Smooth muscle cell (in vitro differentiated cells): ENCODE measurements at regions not wholly inside any gene's neighbourhood (a gene's known extent, or its start where the extent isn't known, plus 50 kb on each side); places are given as distances from the start of the nearest gene placed in this dataset. TPM values are rescaled to one million over a fixed set of nuclear protein-coding genes. Genes with fewer than 3 reads are reported as not detected.

ENCODE experiments used
- DNase-seq: peaks from one replicate; lab custom pipeline; 2025; ENCODE audit not compliant: unreplicated experiment; lab: John Stamatoyannopoulos, UW
- H2AFZ ChIP-seq: fragments of 200-600 bp; sonication (generic); 2 replicates; pipeline ENCODE4 v1.6.0; 2016; ENCODE audit warnings: antibody characterized with exemption, low read depth, mild to moderate bottlenecking
- H3F3A ChIP-seq: fragments of 200-600 bp; sonication (generic); 2 replicates; pipeline ENCODE4 v1.6.0; 2017; ENCODE audit warnings: antibody characterized with exemption, low read depth
- H3K27ac ChIP-seq: fragments of 200-600 bp; sonication (generic); 2 replicates; pipeline ENCODE4 v1.5.1; 2016; ENCODE audit warnings: low read depth, mild to moderate bottlenecking
- H3K27me3 ChIP-seq: fragments of 200-600 bp; sonication (generic); 2 replicates; pipeline ENCODE4 v1.6.1; 2016; ENCODE audit warnings: low read depth, mild to moderate bottlenecking
- H3K36me3 ChIP-seq: fragments of 200-600 bp; sonication (generic); 2 replicates; pipeline ENCODE4 v1.5.1; 2016; ENCODE audit warnings: low read depth
- H3K4me1 ChIP-seq: fragments of 200-600 bp; sonication (generic); 2 replicates; pipeline ENCODE4 v1.5.1; 2016; ENCODE audit warnings: low read depth
- H3K4me2 ChIP-seq: fragments of 200-600 bp; sonication (generic); 2 replicates; pipeline ENCODE4 v1.6.0; 2016; ENCODE audit warnings: mild to moderate bottlenecking
- H3K4me3 ChIP-seq: fragments of 200-600 bp; sonication (generic); 2 replicates; pipeline ENCODE4 v1.5.1; 2016; ENCODE audit warnings: mild to moderate bottlenecking
- H3K79me2 ChIP-seq: fragments of 200-600 bp; sonication (generic); 2 replicates; pipeline ENCODE4 v1.6.0; 2016; ENCODE audit warnings: low read depth, mild to moderate bottlenecking
- H3K9ac ChIP-seq: fragments of 200-600 bp; sonication (generic); 2 replicates; pipeline ENCODE4 v1.6.0; 2016; ENCODE audit warnings: low read depth
- H3K9me3 ChIP-seq: fragments of 200-600 bp; sonication (generic); replicated peaks from 2 replicates; pipeline ENCODE4 v1.5.1; 2016; ENCODE audit warnings: low read depth
- H4K20me1 ChIP-seq: fragments of 200-600 bp; sonication (generic); 2 replicates; pipeline ENCODE4 v1.6.0; 2016; ENCODE audit warnings: low read depth
- WGBS: methylation state at CpG from one replicate; pipeline ENCODE4 v1.1.7; 2016; ENCODE audit warnings: low lambda C conversion rate; 5-methylcytosine and 5-hydroxymethylcytosine counted together
- small RNA-seq: library from RNA; depleted of rRNA; stranded (forward); fragments of <200 nt; gene quantifications from one replicate; pipeline ENCODE3, GENCODE V24; 2014
- TF ChIP-seq, protein P1 (sequence below): fragments of 200-600 bp; sonication (generic); IDR thresholded peaks from 2 replicates; pipeline ENCODE4 v1.5.1; 2017; ENCODE audit warnings: borderline replicate concordance, mild to moderate bottlenecking, antibody characterized with exemption; ENCODE audit not compliant: insufficient read depth, poor library complexity, severe bottlenecking

DNA sequence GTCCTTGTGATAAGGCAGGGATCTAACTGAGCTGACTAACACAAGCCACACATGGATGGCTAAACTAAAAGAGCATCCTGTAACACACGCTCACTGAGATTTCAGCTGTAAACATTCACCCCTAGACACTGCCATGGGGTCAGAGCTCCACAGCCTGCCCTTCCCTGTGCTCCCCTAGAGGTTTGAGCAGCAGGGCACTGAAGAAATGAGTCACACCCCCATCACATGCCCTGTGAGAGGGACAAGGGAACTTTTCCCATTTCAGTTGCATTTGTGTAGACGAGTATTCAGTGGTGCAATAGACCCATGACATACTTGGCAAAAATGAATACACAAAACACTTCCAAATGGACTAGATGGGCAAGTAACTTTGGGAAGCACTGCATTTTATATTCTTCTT is 402.4 kb upstream of the LRRTM1 start:
- Histone ChIP-seq H3K9ac (no peak overlapping the region), H3K4me3 (no peak overlapping the region), H3K9me3 (no peaks in the 10 kb centered on the region), H3K36me3 (no peaks in the 10 kb centered on the region), H2AFZ (no peak overlapping the region), H3K27ac (no peak overlapping the region), H3K4me1 (no peaks in the 10 kb centered on the region), H3K4me2 (no peak overlapping the region), H3K79me2 (no peaks in the 10 kb centered on the region), H3K27me3 (no peaks in the 10 kb centered on the region), H4K20me1 (no peaks in the 10 kb centered on the region), H3F3A (no peaks in the 10 kb centered on the region)
- WGBS, result 74% methylated on average over 2 of the region's 2 CpGs
- DNase-seq, result no peak
- TF ChIP-seq, protein P1, sequence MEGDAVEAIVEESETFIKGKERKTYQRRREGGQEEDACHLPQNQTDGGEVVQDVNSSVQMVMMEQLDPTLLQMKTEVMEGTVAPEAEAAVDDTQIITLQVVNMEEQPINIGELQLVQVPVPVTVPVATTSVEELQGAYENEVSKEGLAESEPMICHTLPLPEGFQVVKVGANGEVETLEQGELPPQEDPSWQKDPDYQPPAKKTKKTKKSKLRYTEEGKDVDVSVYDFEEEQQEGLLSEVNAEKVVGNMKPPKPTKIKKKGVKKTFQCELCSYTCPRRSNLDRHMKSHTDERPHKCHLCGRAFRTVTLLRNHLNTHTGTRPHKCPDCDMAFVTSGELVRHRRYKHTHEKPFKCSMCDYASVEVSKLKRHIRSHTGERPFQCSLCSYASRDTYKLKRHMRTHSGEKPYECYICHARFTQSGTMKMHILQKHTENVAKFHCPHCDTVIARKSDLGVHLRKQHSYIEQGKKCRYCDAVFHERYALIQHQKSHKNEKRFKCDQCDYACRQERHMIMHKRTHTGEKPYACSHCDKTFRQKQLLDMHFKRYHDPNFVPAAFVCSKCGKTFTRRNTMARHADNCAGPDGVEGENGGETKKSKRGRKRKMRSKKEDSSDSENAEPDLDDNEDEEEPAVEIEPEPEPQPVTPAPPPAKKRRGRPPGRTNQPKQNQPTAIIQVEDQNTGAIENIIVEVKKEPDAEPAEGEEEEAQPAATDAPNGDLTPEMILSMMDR, result no peak

DNA sequence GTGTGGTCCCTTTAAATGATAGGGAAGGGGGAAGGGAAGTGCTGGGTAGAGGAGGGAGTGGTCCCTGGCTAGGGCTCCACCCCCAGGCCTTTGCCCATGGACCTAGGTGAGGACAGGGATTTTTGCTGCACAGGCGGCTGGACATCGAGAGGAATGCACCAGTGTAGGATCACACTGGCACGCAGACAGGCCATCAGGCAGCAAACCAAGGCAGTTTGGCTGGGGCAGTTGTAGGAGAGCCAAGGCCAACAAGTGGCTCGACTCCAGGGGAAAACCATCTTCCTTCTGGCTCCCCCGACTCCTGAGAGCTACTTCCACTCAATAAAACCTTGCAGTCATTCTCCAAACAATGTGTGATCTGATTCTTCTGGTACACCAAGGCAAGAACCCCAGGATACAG is 402.0 kb upstream of the LRRTM1 start:
- WGBS, result 93% methylated on average over 5 of the region's 5 CpGs
- Histone ChIP-seq H3K9ac (no peak overlapping the region), H2AFZ (no peak overlapping the region), H4K20me1 (no peaks in the 10 kb centered on the region), H3K4me3 (no peak overlapping the region), H3K4me2 (no peak overlapping the region), H3K27me3 (no peaks in the 10 kb centered on the region), H3F3A (no peaks in the 10 kb centered on the region), H3K36me3 (no peaks in the 10 kb centered on the region), H3K4me1 (no peaks in the 10 kb centered on the region), H3K79me2 (no peaks in the 10 kb centered on the region), H3K9me3 (no peaks in the 10 kb centered on the region), H3K27ac (no peak overlapping the region)
- DNase-seq, result no peak
- TF ChIP-seq, protein P1, result no peak

DNA sequence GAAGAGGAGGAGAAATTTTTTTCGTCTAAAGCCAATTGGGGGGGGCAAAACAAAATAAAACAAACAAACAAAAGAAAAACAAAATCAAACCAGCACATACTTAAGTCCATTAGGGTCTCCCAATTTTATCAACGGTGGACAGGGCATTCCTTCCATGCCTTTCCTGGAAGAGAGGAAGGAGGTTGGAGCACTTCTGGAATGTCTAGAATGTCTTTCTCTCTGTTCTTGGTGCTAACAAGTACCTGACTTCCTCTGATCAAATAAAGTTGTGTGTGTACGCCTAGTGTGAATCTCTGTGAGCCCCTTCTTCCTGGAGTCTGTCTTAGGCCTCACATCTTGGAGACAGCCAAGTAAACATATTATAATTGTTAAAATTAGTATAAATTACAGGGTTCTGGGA is 399.0 kb upstream of the LRRTM1 start:
- 43% methylated on average over 3 of the region's 3 CpGs for whole genome bisulfite sequencing
- H3K79me2 ChIP-seq, result no peaks in the 10 kb centered on the region
- TF ChIP-seq, protein P1, result no peak
- no peaks in the 10 kb centered on the region for H3K36me3 ChIP-seq
- H3K27ac ChIP-seq, result no peak overlapping the region
- H3K4me1 ChIP-seq, result no peaks in the 10 kb centered on the region
- no peak overlapping the region for H3K9ac ChIP-seq
- DNase-seq, result no peak
- H3K4me3 ChIP-seq, result no peak overlapping the region
- H2AFZ ChIP-seq, result no peak overlapping the region
- no peak overlapping the region for H3K4me2 ChIP-seq
- H3F3A ChIP-seq, result no peaks in the 10 kb centered on the region
- H4K20me1 ChIP-seq, result no peaks in the 10 kb centered on the region
- H3K27me3 ChIP-seq, result peaks cover 6% of the 10 kb centered on the region
- no peaks in the 10 kb centered on the region for H3K9me3 ChIP-seq

DNA sequence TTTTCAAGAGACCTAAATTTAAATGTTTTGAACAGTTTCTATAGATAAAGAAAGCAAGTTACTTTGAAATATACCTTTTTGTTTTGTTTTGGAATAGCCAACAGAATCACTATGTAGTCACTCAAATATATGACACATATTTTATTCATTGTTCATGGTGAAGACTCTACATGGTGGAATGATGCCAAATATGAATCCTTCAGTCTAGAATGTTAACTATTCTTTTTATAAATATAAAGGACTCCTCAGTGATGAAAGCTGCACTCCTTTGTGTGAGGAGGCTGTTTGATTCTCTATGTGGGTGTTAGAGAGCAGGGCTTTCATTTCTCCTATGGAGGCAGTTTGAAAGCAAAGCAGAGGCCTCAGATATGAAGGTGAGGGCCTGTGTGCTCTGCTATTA is 396.4 kb upstream of the LRRTM1 start:
- Histone ChIP-seq H4K20me1 (no peaks in the 10 kb centered on the region), H3K4me1 (no peaks in the 10 kb centered on the region)

More for the DNA sequence above, 396.4 kb upstream of the LRRTM1 start:
- Histone ChIP-seq H3K4me2 (no peak overlapping the region), H3F3A (no peaks in the 10 kb centered on the region), H3K9me3 (no peaks in the 10 kb centered on the region), H3K36me3 (no peaks in the 10 kb centered on the region), H3K79me2 (no peaks in the 10 kb centered on the region), H3K4me3 (no peak overlapping the region), H2AFZ (no peak overlapping the region), H3K27ac (no peak overlapping the region), H3K27me3 (peaks cover 6% of the 10 kb centered on the region), H3K9ac (no peak overlapping the region)
- TF ChIP-seq, protein P1, result no peak
- no peak for DNase-seq

Small RNA genes in the stretch of these regions (small RNA-seq; reads per million reads assigned to genes)
- gene AC013262.1 (not detected), gene AC138623.1 (not detected), gene RF00019 (not detected), gene RN7SL201P (not detected), gene RNA5SP99 (0.26 reads per million, percentile 2 among the genes with 10 or more reads in this experiment), gene RNU6-1312P (not detected), gene RNU6-685P (not detected), gene RPL37P10 (not detected)
